ENCODE measurements at regions not wholly inside any gene's neighbourhood (a gene's known extent, or its start where the extent isn't known, plus 50 kb on each side); places are given as distances from the start of the nearest gene placed in this dataset.
A peak's percentile ranks its signal among the peaks of the same experiment; 100 is the strongest.

DNA sequence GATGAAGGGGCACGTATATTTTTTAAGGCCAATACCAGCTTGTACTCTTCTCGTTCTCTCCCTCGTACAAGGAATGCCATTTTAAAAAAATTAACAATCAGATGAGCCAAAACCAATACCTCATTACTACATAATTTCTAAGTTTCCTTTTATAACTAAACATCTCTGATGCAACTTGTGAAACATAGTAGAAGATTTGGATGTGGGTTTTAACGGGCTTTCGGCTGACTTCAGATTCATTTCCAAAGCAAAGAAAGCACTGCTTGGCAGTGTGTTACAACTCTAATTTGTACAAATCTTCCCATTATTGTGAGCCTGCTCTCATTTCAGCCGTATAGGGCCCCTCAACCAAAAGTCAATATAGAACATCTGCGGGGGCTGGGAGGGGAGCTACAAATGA lies 99.1 kb upstream of the TMCC3 start:
- DNase-seq (ENCODE audit: low read depth): no peak

DNA sequence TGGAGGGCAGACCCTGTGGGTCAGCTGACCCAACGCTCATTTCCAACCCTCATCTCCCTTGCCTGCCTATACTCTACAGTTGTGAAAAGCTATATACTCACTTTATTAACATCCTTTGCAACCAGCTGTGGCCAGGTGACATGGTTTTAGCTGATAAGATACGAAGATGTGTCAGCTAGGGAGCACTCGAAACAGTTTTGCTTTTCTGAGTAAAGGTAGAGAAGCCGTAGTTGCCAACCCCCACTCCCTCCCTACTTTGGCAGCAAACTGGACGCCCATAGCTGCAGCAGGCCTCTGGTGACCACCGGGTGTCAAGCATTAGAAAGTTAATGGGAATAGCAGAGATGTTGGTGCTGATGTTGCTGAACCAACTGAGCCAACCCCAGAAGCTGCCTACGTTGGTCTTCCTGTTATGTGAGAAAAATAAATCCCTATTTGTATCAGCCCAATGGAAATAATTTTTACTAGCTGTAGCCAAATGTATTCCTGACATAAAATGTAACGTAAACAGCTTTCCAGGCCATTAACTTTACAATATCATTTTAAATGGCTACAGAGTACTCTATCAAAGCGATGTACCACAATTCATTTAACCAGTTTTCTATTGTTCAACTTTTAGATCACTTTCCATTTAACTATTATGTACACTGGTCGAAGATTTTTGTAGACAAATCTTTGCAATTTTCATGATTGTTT lies 98.5 kb upstream of the TMCC3 start:
- DNase-seq (ENCODE audit: low read depth): no peak

DNA sequence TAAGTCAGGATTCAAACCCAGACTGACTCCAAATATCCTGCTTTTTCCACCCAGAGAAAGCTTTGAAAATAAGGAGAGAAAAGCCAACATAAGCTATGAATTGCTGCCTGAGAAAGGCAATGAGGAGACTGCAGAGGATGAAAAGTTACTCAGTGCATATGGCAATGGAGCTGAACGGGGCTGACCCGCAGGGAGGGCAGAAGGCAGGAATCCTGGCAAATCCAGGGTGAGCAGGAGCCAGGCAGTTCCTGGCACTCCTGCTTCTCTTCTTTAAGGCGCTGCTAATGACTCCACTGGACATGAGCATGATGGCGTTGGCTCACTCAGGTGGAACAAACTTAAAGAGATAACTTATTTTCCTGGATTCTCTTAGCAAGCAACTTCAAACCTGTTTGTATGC lies 95.2 kb upstream of the TMCC3 start:
- DNase-seq (ENCODE audit: low read depth): peak; percentile 35

DNA sequence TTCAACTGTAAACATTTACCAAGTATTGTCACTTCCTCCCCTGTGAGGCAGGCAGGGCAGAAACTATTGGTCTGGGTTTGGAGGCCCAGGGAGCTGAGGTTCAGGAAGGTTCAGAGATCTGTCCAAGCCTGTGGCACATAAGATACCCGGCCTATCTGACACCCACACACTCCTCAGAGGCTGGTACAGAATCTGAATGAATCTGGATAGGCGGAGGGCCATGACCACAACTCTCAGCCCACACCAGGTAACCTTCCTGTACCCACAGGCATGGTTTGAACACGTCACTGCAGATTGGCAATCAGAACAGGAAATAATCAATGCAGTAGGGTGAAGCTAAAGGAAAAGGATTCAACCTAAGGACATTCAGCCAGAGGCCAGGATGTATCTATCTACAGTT lies 92.8 kb upstream of the TMCC3 start:
- DNase-seq (ENCODE audit: low read depth): no peak

DNA sequence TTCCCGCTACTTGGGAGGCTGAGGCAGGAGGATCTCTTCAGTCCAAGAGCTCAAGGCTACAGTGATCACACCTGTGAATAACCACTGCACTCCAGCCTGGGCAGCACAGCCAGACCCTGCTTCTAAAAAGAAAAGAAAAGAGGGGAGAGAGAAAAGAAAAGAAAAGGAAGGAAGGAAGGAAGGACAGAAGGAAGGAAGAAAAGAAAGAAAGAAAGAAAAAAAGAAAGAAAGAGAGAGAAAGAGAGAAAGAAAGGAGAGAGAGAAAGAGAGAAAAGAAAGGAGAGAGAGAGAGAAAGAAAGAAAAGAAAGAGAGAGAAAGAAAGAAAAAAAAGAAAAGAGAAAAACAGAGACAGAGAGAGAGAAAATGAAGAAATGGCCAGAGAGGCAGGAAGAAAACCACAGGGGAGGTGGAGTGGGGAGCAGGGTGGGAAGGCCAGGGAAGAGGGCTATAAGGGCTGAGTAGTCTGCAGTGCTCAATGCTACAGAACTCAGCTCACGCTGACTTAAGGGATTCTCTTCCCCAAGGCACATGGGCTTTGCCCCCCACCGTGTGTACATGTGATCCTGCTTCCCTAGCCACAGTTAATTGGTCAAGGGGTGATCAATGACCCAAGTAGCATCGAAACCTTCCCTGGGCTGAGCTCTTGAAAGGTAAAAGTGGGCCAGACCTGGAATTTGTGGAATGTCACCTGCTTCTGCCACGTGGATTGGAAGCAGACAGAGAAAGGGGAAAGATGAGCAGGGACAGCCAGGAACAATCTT lies 90.4 kb upstream of the TMCC3 start:
- no peak for DNase-seq (ENCODE audit: low read depth)

DNA sequence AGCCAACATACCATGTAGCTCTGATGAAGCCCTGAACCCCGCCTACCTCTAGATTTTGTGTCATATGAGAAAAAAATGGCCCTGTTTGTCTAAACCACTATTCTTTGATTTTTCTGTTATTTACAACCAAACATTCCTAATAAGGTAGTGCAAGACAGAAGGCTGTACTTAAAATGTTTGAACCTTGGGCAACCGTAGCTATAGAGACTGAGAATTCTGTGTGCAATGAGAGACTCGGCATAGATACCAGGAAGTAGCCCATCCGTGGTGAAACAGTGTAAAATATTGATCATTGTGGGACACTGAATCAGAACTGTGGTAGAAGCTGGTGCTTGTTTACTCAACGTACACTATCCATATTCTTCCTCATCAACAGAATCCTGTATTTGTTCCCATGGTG lies 86.5 kb upstream of the TMCC3 start:
- DNase-seq (ENCODE audit: low read depth): no peak

DNA sequence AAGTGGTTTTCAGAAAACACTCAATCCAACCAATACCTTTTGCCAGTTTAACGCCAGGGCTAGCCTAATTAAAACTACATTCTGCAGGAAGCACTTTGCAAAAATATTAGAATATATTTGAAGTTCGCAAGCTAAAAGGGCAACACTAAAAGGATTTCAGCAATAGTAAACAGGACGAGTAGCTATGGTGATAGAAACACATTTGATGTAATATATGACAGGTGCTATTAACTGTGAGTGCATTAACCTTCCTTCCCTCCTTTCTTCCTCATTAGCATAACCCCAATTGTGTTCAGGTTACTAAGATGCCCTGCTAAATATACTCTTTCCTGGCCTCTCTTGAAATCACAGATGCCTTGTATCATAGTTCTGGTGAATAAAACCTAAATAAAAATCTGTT lies 85.6 kb upstream of the TMCC3 start:
- DNase-seq (ENCODE audit: low read depth): no peak

DNA sequence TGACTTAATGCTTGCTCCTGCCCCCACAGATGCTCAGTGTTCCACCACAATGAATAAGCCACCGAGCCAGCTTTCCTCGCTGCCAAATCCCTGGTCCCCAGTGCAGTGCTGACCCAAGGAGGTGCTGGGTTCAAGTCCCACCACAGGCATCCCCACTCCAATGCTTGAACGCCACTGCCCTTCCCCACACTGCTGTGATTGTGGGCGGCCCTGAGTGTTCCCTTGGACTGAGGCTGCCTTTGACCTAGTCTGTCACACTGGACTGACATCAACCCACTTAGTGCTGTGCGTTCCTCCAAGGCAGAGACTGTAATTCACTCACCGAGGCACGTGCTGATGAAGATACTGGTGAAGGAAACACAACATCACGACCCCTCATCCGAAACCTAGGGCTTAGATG lies 83.4 kb upstream of the TMCC3 start:
- DNase-seq (ENCODE audit: low read depth): no peak

DNA sequence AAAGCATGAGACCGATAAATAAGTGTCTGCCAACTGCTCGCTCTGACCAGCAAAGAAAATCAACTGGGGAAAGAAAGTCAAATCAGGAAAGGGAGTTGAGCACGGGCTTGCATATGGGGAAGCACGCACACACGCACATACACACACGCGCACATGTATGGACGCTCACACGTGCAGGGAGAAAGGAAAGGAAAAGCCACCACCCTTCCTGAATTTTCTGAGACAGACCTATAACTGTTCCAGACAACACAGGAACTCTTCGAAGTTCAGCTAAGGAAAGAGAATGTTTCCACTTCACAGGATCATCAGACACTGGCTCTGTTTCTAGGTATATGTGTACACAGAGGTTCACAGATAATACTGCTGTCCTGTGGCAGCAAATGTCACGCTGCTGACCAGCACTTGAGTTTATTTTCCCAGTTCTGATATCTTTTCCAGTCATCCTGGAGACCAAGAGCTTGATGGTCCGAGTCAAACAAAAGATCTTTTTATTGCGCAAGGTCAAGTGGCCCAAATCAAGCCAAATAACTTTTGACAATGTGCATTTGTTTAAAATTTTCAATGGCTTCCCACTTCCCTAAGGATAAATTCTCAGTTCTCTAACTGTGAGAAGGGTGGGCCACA lies 82.1 kb upstream of the TMCC3 start:
- DNase-seq (ENCODE audit: low read depth): no peak

DNA sequence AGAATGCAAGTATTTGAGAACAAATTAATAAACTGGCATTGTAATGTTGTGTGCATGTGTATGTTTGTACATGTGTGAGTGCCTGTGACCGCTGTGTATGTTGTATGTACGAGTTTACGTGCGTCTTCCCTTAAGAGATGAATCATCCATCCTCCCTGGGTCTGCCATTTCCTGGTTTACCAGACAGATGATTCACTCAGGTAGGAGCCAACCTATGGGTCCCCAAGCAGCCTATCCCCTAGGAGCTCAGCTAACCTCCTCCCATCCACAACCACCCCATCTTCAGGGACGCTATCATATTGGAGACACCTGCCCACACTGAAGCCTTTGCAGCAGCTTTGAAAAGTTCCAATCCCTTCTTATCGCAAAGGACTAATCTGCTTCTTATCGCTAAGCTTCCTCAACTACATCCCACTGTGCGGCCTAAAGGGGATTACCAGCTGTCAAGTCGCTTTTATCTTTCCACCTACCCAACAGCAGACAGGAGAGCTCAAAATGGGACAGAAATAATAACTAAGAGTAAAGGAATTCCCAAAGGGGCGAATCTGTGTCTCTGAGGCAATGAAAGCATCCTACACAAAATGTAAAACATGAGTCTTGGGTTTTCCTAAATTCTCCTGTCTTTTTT lies 81.5 kb upstream of the TMCC3 start:
- DNase-seq (ENCODE audit: low read depth): peak; percentile 21

DNA sequence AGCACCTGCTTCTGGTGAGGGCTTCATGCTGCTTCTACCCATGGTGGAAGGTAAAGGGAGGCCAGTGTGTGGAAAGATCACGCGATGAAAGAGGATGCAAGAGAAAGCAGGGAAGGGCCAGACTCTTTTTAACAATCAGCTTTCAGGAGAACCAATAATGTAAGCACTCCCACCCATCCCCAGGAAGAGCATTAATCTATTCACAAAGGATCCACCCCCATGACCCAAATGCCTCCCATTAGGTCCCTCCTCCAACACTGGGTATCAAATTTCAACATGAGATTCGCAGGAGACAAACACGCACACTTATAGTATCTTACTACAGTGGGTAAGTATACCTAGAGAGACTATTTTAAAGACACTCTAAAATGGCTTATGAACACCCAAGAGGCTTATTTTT lies 80.5 kb upstream of the TMCC3 start:
- no peak for DNase-seq (ENCODE audit: low read depth)

DNA sequence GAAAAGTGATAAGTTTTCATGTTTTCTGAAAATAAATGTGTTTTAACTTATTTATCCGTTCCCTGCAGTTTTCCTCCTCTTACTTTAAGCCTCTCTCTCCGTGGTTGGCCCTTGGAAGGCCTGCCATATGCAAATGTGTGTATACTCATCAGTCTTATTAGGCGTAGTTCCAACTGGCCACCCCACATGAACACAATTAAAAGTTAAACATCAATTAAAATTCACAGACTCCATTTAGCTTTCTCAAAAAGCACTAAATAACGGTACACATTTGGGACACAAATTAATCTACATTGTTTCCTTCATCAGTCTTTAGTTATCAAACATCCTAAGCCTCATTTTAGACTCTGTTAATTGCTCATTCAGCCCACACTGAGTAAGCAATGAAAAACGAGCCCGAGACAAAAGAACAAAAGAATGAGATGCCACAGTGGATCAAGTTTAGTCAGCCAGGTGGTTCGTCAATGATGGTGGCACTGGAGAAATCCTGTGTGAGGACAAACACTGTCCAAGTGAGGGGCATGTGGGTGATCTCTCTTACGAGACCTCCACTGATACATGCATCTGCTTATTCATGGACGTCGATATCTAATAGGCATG lies 76.0 kb upstream of the TMCC3 start:
- DNase-seq (ENCODE audit: low read depth): no peak

DNA sequence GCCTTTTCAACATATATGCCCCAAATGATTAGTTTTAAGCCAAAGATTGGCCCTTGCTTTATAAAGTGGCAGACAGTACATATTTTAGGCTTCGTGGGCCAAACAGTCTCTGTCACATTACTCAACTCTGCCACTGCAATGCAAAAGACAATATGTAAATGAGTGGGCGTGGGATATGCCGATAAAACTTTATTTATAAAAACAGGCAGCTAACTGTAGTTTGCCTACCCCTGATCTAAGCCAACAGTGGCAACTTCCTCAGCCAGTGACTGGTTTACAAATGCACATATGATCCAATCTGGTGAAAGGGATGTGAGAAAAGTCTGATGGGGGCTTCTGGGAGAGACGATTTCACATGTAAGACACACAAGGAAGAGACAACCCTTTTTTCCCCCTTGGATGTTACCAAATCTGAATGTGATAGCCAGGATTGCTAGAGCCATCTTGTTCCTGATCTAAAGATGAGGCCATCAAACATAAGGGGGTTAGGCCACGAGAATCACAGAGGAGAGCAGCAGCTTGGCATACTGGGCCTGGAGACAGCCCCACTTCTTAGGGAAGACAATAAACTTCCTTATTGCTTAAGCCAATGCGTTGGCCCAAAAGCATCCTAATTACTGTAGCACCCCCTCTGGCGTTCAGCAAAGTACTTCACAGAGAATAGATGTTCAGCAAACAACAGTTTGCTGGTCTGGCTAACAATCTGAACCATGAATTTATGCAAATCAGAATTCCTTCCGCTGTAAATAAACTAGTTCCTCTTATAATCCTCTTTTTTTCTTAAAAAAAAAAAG lies 75.2 kb upstream of the TMCC3 start:
- DNase-seq (ENCODE audit: low read depth): peak; percentile 56

DNA sequence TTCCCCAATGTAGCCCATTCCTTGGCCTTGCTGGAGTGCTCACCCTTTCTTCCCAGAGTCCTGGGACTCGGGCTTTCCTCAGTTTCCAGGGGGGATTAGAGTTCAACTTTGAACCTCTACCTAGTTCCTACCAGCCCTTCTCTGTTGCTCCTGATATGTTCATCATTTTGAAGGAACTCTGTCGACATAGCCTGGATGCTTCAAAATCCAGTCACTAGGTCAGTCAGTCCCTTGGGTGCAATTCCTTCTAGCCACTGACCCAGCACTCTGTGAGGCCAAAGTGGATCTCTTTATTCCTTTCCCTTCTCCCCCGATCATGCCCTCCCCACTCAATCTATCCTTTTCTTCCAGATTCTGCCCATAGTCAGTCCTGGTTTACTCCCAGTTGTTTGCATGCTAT lies 72.3 kb upstream of the TMCC3 start:
- DNase-seq (ENCODE audit: low read depth): no peak

DNA sequence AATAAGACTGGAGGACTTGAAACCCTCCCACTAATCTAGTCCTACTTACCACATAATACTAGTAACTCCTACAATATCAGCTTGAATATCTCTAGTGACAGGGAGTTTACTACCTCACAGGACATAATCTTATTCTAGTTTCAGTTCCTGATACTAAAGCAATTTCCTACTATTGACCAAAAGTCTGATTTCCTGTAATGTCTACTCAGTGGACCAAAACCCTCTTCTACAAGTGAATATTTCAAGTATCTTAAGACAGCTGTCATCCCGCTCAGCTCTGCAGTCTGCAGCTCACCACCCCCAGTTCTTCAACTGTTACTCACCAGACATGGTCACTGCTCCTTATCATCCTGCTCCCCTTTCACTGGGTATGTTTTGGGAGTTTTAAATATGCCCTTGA lies 70.8 kb upstream of the TMCC3 start:
- DNase-seq (ENCODE audit: low read depth): peak; percentile 48

DNA sequence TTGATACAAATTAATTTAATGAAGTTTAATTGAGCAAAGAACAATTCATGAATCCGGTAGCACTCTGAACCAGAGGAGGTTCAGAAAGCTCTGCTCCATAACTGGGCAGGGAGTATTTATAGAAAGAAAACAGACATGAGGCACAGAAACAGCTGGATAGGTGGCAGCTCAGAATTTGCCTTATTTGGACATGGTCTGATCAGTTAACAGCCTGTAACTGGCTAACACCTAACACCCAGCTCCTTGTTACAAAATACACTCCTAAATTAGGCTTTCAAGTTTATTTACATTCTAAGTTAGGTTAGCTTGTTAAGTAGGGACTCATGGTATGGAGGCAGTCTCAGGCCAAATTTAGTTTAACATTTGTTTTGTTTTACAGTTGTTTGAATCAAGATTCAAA lies 67.8 kb upstream of the TMCC3 start:
- peak; percentile 29 for DNase-seq (ENCODE audit: low read depth)

DNA sequence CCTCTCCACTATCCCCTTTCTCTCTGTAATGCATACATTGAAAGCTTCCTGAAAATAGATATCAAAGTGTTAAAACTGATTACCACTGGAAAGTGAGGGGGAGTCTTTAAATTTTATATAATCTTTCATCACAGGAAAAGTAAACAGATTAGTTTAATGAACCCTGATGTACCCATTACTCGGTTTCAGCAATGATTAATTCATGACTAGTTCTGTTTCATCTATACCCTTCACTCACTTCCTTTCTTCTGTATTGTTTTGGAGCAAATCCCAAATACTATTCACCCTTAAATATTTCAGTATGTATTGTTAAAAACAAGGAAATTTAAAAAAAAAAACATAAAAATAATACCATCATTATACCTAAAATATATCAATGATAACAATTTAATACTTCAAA lies 67.3 kb upstream of the TMCC3 start:
- DNase-seq (ENCODE audit: low read depth): no peak

DNA sequence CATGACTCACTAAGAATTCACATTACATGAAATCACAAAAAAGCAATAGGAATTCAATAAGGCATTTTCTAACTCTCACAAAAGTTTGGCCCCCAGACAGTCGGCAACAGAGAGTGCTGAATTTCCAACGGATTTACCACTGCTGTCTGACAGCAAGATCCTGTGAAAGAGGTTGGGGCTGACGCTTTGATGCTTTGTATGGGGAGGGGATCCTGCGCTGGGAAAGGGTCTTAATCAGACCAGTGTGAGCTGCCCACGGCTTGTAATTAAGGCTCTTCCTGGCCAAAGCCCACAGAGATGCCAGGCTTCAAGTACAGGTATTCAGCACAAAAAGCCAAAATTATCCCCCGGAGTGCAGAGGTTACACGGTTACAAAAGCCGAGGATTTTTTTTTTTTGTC lies 66.8 kb upstream of the TMCC3 start:
- DNase-seq (ENCODE audit: low read depth): no peak

DNA sequence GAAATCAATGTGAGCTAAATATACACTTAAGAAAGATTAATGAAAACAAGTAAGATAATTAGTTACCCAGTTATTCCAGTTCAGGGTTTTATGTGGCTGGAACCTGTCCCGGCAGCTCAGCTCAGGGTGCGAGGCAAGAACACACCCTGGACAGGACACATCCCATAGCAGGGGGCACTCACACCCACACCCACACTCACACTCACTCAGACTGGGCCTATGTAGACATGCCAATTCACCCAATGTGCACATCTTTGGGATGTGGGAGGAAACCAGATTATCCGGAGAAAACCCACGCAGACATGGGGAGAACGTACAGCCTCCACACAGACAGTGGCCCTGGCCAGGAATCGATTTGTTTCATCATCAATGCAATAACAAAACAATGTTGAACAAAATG lies 66.0 kb upstream of the TMCC3 start:
- no peak for DNase-seq (ENCODE audit: low read depth)

DNA sequence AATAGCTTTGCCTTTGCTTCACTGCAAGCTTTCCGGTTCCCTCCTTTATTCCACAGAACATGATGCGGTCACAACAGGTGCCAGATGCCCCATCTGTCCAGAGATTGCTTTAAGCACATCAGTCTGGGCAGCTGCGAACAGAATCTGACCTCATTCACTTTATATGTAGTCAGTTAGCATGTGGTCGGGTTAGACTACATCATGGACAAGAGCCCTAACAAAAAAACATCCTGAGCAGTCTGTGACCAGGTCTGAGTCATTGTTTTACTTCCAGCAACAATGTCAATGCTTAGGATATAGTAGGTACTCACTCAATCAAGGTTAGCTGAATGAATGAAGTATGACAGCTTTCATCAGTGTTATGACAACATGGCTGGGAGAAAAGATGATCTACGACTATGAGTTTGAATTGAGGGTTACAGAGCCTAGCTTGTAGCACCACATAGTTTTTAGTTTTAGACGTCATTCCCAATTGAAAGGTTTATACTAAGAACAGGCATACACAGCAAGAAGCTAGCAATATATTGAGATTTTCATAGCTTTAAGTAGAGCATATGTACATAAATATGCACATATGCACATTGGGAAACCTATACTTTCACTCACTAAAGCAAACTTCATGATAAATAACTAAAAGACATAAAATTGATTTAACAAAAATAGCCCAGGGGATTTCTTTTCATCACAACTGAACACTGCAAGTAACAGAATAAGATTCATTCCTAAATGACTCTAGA lies 64.2 kb upstream of the TMCC3 start:
- peak; percentile 79 for DNase-seq (ENCODE audit: low read depth)
